GM18867 (cell line): ENCODE measurements at regions not wholly inside any gene's neighbourhood (a gene's known extent, or its start where the extent isn't known, plus 50 kb on each side); places are given as distances from the start of the nearest gene placed in this dataset.

Experiments
- ATAC-seq: cut with Tn5 transposase; IDR thresholded peaks from one replicate; pipeline ENCODE4 v1.9.1; 2021; ENCODE audit warnings: mild to moderate bottlenecking, moderate library complexity; ENCODE audit not compliant: unreplicated experiment

DNA sequence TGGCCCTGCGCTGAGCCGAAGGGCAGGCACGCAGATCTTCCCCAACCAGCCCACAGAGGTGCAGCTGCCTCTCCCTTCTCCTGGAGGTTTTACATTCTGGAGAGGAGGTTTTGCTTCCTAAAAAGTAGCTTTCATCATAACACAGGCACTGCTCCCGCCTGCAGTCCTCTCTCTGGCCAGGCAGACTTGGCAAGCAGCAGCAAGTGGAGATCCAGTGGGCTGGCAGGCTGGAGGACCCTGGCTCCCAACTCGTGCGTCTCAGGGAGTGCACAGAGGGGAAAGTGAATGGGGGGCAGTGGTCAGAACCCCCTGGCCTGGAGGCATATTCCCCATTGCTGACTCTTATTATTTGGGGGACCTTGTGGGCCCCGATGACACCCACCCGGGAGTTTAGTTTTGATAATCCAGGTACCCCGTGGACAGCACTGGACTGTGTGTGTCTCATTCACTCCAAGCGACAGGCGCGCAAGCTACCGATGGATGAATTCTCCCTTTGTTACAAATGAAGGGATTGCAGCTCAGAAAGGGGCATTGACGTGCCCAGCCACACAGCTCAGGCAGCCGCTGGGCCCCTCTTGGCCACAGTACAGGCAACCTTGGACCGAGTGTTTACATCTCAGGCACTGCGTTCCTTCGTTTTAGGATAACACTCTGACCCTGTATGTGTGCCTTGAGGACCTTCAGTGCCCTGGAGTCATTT lies 1223.9 kb downstream of the BRD1 start:
- ATAC-seq = no peak

DNA sequence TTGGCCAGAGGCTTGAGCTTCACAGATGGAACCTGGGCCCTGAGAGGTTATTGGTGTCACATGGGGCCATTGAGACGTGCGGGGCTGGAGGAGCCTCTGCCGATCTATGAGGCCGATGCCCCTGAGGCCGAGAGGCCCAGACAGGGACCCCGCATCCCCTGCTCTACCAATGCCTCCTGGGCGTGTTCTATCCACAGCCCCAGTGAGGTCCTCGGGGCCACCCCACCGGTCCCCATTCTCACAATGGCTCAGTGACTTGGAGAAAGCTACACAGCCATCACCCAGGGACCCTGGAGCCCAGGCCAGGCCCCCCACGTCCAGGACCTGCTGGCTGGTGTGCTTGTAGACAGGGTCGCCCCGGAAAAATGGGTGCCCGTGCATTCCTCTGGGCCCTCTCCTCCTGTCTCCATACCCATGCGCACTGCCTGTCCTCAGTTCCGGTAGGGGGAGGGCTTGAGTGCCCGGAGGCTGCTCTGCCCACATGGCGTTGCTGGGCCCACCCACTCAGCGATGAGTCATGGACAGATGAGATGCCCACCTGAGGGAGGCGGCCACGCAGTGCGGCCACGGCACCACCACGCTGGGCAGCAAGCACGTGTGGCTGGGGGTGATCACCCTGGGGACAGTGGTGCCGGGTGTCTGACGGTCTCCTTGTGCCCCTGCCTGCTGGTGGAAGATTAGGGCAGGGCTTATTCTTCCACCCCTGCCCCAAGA lies 1224.7 kb downstream of the BRD1 start:
- ATAC-seq = no peak

DNA sequence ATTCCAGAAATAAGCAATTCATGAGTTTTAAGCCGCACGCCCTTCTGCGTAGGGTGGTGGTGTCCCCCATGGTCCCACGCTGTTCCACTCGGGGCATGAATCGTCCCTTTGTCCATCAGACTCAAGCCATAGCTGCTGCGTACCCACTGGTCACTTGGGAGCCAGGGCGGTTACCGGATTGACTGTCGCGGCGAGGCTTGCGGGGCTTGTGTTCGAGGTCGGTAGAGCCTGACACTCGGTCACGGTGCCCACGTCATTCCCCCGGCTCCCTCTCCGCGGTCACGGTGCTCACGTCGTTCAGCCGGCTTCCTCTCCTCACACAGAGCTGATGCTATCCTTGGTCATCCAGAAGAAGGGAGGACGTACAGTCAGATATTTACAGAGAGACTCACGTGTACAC lies 1227.0 kb downstream of the BRD1 start:
- ATAC-seq = no peak

DNA sequence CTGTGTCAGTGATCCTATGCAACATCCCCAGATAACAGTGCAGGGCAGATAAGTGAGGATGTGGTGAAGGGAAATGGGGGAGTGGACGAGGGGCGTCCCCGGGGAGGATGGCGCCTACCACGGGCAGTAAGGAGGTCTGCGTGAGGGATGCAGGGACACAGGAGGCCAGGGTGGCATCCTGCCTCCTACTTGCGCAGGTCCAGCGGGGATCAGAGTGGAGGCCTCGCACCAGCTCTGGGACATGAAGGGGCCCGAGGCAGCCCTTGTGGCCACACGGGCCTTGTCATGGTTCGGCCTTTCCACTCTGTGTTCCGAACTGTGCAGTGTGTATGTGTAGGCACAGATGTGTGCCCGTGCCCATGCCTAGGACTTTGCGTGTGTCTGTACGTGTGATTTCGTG lies 1227.5 kb downstream of the BRD1 start:
- ATAC-seq = no peak

DNA sequence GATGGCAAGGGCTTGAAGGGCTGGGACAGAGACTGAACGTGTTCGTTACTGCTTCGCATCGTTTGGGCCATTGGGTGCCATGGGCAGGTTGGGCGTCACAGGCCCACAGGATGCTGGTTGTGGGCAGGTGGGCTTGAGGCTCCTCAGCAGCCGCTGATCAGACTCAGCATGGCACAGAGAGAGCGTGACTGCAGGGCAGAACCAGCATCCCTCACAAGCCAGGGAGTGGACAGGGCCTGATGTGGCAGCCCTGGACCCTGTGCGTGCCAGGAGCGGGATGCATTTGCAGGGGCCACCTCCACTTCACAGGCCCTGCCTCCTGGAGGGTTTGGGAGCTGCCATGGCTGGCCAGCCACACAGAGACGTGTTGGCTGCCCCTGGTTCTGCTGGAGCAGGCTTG lies 1228.3 kb downstream of the BRD1 start:
- ATAC-seq = no peak

DNA sequence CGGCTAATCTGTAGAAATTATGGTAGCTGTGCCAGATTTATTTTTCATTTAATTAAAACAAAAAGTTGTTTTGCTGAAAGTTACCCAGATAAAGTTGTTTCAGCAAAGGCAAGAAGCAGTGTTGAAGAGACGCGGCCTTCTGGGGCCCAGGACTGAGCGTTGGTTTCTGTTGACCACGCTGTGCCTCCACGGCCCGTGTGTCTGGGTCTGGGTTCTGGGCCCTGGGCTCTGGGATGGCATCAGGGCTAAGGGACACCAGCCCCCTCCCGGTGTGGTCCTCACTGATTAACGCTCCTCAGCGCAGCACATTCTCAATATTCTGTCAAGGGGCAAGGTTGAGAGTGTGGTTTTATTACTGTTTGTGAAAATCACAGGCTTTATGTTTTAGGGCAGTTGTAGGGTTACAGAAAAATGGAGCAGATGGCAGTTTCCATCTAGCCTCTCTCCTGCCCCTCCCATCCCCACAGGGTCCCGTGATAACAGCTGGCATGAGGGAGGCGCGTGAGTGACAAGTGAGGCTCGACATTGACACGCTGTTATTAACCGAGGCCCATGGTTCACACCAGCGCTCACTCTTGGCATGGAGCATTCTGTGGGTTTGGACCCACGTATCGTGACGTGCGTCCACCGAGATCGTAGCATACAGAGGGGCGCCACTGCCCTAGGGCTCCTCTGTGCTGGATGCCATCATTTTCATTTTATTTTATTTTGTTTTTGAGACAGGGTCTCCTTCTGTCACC lies 1231.4 kb downstream of the BRD1 start:
- ATAC-seq = no peak

DNA sequence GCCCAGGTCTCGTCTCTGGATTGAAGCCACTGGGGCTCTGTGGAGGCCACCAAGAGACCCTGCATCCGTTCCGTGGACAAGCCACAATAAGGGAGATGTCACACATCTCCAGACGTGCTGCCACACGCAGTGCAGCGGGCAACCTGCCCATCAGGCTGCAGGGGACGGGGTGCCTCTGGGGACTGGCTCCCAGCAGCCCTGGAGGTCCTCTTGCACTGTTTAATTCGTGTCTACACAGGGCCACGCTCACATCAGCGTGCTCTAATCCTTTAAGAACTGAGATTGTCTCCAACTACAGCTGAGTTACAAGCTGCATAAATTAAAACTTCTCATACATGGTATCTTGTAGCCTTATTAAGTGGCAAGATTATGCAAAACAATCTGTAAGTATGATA lies 1232.2 kb downstream of the BRD1 start:
- no peak for ATAC-seq

DNA sequence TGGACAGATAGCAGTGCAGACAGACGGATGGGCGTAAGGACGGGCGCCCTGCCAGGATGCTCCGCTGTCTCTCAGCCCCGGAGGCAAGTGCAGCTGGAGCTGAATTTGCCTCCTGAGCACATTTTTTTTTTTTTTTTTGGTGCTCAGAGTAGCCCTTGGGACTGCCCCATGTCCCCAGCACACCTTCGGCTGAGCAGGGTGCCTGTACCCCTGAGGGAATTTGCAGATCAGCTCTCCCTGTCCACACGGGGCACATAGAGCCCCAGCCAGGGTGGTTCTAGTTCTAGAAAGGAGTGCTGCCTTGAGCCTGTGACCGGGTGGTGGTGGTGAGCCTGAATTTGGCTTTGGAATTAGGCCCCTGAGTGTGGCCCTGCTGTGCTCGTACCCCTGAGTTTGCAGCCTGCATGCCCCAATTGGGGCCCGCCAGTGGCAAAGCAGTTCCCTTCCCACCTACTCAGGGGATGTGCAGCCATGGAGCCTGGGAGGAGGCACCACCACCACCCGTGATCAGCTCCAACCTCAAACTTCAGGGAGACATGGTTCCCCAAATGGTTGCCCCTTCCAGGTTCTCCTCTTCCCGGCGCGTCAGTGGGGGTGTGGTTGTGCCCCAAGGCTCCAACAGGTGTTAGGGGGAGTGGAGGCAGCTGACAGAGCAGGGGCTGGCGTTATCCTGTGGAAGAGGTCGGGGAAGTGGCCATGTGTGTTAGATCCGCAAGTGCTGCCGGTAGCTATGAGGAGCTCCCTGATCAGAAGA lies 1232.7 kb downstream of the BRD1 start:
- no peak for ATAC-seq

DNA sequence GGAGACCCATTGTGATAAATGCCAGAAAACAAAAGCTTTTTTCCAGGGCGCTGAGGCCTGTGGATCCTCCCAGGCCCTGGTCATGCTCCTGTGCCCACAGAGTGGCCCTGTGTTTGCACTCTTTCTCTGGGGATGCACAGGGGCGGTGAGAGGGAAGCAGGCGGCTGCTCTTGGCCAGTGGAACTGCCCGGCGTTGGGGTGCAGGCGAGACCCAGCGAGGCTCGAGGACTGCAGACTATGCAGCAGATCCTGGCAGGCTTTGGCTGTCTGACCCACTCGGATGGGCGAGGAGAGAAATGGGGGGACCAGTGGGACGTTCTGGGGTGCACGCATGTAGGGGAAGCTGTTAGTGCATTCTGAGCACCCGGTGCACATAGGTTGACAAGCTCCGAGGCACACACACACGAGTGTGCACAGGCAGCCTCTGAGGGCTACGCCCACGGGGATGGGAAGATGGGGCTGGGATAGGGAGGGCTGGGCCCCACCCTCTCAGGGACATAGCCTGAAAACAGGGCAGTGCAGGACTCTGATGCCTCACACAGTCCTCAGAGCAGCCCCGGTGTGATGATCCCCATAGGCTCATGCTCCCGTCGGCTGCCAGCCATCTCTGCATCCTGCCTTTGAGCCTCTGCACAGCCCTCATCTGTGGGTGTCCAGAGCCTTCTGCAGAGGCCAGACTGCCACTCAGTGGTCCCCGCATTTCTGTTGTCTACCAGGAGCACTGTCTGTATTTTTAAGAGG lies 1233.5 kb downstream of the BRD1 start:
- no peak for ATAC-seq

DNA sequence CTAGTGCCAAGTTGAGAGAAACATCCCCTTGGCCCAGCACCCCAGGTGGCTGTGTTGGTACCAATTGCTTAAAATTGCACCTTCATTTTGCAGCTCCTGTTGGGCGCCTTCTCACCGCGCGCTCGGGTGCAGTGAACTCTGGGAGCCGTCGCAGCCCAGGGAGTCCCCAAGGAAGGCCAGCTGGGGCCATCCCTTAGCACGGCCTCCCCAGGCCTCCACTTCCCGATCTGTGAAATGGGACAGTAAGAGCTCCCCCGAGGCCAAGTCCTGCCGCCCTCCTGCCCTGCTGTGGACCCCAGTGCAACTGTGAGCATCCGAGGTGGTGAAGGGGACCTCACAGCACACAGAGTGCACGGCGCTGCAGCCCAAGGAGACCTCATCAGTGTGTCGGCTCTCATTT lies 1234.1 kb downstream of the BRD1 start:
- no peak for ATAC-seq

DNA sequence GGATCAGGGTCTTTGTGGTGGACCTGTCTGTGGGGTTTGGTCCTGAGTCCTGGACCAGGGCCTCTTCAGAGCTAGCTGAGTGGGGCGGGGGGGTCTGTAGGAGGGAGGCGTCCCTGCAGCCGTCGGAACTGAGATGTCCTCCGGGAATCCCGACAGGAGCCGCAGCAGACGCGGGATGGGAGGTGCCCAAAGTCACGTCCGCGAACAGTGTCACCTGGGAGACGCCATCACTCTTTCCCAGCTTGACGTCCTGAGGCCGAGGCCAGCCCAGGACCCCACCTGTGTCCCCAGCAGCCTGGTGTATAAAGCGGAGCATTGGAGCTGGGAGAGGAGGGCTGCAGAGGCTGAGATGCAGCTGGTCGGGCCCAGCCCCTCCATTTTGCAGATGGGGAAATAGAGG lies 1234.7 kb downstream of the BRD1 start:
- no peak for ATAC-seq

DNA sequence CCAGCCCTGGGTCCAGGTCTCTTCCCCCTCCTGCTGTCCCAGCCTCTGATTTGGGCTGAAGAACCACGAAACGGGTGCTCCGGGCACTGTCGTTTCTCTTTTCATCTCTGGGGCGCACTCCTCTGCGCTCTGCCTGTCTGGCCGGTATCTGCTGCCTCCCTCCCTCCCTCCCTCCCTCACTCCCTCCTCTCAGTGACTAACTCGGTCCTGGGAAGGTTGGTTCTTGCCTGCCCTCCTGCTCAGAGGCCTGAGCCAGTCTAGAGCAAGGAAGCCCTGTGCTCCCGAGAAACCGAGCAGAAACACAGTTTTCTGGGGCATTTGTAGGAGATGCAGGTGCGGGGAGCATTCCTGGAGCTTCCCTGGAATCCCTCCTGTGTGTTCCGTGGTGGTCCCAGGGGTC lies 1235.2 kb downstream of the BRD1 start:
- no peak for ATAC-seq

DNA sequence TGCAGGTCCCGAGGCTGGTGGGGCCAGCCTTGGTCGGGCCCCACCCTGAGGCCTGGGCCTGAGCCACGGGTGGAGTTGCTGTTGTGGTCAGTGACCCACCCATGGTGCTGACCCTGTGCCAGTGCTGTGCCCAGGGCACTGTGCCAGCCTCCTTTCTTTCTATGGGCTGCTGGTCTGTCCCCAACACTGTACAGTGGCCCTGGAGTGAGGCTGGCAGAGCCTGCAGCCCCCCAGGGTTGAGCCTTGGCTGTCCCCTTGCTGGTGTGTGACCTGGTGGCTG lies 1235.7 kb downstream of the BRD1 start:
- ATAC-seq = no peak

DNA sequence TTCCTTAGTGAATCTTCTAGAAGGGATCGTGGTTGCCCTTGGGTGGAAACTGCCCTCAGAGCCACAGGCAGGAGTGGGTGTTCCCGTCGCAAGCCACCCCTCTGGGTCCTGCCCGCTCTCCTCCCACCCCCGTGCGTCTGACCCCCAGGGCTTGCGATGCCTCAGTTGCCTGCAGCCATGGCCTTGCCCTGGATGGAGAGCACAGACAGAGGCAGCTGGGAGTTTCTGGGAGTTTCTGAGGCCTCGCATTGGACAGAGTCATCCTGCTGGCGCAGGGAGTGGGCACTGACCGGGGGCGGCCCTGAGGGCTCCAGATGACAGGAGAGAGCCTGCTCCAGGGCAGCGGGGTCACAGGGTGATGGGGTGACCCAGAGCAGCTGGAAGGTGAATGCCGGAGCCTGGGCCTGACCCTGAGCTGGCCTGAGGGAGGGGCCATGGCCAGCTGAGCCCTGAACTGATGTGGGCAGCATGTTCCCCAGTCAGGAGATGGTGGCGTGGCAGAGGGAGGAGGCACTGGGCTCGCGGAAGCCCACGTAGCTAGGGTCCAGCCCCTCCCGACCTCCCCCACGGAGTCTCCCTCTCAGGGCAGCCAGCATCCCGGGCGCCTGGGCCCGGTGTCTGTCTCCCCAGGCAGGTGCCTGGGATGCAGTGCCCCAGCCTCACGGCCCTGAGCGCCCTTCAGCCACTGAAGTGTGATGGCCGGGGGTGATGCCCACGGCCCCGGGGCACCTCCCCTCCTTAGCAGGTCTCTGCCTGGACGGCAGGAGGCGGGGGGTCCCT lies 1236.2 kb downstream of the BRD1 start:
- ATAC-seq = no peak

DNA sequence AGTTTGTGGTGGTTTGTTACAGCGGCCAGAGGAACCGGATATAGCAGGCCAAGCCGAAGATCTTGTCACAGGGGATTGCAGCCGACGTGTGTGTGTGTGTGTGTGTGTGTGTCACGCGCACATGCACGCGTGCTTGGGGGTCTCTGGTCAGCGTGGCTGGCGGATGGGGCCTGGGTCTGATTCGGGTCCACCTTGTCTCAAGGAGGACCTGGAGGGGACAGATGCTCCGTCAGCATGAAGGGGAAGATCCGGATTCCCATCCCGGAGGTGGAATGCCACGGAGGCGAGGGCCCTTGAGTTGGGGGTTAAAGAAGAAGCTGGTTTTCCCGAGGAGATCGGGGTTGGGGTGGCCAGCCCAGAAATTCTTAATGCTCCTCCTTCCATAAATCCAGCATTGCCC lies 1237.8 kb downstream of the BRD1 start:
- ATAC-seq = no peak

DNA sequence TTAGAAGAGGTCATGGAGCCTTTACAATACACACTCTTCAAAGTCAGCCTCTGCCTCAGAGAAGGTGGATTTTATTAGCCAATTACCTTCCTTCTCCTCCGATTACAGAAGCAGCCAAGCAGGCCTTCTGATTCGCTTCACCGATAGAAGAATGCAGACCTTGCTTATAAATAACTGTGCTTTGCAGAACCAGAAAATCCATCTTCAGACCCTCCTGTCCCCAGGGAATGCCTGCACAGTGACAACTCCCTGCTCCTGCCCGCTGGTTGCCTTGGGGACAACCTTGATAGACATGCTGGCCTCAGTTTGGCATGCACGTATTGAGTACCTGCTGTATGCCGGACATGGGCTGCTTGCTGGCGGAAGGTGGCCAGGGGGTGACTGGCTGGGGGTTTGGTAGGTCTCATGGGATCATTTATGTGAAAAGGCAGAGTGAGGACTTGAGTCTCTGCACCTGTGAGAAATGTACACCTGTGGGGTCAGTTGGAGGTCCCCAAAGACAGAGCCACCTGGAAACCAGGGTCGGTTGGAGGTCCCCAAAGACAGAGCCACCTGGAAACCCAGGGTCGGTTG lies 1238.7 kb downstream of the BRD1 start:
- no peak for ATAC-seq

DNA sequence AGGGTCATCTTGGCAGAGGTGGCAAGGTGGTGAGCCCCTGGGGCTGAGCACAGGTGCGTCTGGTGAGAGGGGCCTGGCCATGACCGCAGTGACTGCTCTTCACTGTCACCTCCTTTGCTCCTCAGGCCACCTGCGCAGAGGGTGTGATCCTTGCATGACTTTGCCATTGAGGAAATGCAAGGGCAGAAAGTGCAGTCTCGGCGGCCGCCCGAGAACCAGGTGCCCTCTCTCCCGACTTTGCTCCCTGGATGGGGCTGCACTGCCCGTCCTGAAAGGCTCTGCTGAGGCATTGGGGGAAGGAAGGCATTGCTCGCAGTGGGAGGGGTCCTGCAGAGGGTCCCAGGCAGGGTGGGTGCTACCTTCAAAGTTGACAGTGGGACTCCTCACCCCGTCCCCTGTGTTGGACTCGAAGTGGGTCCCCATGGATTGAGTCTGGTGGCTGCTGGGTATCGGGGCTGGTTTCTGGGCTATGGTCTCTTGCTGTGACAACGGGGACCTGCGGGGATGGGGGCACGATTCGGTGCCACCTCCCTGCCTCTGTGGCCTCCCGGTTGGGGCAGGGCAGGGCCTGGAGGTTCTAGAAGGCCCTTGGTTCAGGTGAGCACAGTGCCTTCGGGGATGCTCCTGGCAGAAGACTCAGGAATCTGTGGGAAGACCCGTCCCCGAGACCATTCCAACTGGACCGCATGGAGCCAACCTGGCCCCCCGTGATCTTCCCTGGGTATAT lies 1239.4 kb downstream of the BRD1 start:
- ATAC-seq = no peak

DNA sequence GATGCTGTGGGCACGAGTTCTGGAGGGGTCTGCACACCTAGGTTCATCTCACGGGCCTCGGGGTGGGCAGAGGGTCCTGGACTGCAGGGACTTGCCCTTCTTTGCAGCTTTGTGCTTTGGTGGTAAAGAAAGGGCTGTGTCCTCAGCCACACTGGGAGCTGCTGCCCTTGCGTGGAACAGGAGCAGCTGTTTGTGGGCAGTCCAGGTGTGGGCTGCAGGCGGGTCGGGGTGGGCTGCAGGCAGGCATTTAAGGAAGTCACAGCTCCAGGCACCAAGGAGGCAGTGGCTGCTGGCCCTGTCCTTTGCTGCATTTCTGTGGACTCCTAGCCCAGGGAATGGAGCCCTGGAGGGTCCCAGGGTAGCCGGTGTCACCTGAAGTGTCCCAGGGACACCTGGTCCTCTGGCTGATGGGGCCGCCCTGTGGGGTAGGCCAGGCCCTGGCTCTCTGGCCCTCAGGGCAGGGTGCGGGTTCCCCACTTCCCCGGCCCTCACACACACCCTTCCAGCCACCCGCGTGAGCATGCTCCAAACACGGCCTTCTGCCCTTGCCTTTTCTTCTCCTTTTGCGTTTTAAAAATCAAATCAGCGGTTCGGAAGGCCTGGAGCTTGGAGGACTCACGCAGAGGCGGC lies 1240.3 kb downstream of the BRD1 start:
- no peak for ATAC-seq

DNA sequence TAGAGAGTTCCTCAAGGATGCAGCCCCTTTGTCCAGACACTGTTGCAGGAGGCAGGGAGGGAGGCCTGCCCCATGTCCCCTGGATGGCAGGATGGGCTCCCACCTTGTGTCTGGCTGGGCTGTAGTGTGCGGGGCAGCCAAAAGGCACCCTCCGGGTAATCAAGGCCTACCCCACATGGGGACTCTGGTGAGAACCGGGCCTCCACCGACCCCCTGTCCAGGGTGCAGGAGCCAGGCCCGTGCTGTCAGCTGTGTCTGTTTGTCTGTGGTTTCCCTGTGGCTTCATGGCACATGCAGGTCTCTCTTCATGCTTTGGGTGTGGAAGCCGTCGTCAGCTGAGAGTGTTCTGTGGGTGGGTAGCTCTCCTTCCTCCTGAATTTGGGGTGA lies 1240.9 kb downstream of the BRD1 start:
- ATAC-seq = no peak
